ENCODE measurements at regions not wholly inside any gene's neighbourhood (a gene's known extent, or its start where the extent isn't known, plus 50 kb on each side); places are given as distances from the start of the nearest gene placed in this dataset.
"Not testable (repeated sequence)": the region's sequence is repeated elsewhere in the genome, so short reads cannot be mapped to it uniquely, and the experiment has no call there.

DNA sequence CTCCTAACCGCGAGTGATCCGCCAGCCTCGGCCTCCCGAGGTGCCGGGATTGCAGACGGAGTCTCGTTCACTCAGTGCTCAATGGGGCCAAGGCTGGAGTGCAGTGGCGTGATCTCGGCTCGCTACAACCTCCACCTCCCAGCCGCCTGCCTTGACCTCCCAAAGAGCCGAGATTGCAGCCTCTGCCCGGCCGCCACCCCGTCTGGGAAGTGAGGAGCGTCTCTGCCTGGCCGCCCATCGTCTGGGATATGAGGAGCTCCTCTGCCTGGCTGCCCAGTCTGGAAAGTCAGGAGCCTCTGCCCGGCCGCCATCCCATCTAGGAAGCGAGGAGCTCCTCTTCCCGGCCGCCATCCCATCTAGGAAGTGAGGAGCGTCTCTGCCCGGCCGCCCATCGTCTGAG lies 58.8 kb upstream of the ANKRD30BL start:
- not testable (repeated sequence) for H3K9me3 Mint-ChIP-seq (ENCODE audit: low read depth); H3K27ac Mint-ChIP-seq (ENCODE audit: unreplicated experiment); H3K4me1 Mint-ChIP-seq (ENCODE audit: low read depth); H3K36me3 Mint-ChIP-seq (ENCODE audit: low read depth); H3K27me3 Mint-ChIP-seq (ENCODE audit: low read depth); DNase-seq (ENCODE audit: low spot score); H3K4me3 Mint-ChIP-seq (ENCODE audit: unreplicated experiment)

DNA sequence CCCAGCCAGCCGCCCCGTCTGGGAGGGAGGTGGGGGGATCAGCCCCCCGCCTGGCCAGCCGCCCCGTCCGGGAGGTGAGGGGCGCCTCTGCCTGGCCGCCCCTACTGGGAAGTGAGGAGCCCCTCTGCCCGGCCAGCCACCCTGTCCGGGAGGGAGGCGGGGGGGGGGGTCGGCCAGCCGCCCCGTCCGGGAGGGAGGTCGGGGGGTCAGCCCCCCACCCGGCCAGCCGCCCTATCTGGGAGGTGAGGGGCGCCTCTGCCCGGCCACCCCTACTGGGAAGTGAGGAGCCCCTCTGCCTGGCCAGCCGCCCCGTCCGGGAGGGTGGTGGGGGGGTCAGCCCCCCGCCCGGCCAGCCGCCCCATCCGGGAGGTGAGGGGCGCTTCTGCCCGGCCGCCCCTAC lies 60.1 kb upstream of the ANKRD30BL start:
- H3K4me3 Mint-ChIP-seq (ENCODE audit: unreplicated experiment); H3K36me3 Mint-ChIP-seq (ENCODE audit: low read depth); H3K27me3 Mint-ChIP-seq (ENCODE audit: low read depth); H3K4me1 Mint-ChIP-seq (ENCODE audit: low read depth); H3K9me3 Mint-ChIP-seq (ENCODE audit: low read depth); H3K27ac Mint-ChIP-seq (ENCODE audit: unreplicated experiment); DNase-seq (ENCODE audit: low spot score): not testable (repeated sequence)

DNA sequence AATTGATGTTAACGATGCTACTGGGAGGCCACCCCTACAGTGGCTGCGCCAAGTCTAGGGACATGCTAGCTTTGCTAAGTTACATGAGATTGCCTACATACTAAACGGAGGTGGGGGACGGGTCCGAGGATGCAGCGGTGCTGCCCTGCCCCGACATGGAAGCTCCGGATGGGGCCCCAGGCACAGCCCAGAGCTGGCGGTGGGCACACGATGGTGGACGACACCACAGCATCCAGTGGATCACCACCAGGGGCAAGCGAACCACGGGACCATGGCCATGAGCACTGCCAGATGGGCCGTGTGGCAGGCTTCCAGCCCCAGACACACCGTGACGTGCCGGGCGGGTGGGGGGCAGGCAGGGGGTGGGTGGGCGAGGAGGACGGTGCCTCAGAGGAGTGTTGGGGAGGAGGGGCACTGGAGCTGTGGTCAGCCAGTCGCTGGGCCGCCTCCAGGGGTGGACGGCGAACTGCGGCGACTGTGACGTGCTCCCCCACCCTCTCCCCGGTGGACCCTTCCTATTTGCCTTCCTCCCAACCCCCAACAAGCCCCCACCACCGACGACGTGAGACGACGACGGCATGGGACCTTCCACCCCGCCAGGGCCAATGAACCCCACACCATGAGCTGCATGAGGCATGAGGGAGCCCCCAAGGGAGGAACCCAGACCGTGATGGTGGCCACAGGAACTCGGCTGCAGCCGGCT lies 90.6 kb upstream of the ANKRD30BL start:
- H3K9me3 Mint-ChIP-seq (ENCODE audit: low read depth), result peaks cover 31% of the 10 kb centered on the region
- DNase-seq (ENCODE audit: low spot score), result peak; percentile 87
- H3K27me3 Mint-ChIP-seq (ENCODE audit: low read depth), result no peaks in the 10 kb centered on the region
- TF ChIP-seq, protein P1, sequence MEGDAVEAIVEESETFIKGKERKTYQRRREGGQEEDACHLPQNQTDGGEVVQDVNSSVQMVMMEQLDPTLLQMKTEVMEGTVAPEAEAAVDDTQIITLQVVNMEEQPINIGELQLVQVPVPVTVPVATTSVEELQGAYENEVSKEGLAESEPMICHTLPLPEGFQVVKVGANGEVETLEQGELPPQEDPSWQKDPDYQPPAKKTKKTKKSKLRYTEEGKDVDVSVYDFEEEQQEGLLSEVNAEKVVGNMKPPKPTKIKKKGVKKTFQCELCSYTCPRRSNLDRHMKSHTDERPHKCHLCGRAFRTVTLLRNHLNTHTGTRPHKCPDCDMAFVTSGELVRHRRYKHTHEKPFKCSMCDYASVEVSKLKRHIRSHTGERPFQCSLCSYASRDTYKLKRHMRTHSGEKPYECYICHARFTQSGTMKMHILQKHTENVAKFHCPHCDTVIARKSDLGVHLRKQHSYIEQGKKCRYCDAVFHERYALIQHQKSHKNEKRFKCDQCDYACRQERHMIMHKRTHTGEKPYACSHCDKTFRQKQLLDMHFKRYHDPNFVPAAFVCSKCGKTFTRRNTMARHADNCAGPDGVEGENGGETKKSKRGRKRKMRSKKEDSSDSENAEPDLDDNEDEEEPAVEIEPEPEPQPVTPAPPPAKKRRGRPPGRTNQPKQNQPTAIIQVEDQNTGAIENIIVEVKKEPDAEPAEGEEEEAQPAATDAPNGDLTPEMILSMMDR (IDR thresholded peaks at IDR 0.05), result no peak
- H3K4me3 Mint-ChIP-seq (ENCODE audit: unreplicated experiment), result no peak overlapping the region
- no peaks in the 10 kb centered on the region for H3K4me1 Mint-ChIP-seq (ENCODE audit: low read depth)
- no peak overlapping the region for H3K27ac Mint-ChIP-seq (ENCODE audit: unreplicated experiment)
- H3K36me3 Mint-ChIP-seq (ENCODE audit: low read depth), result peaks cover 10% of the 10 kb centered on the region

DNA sequence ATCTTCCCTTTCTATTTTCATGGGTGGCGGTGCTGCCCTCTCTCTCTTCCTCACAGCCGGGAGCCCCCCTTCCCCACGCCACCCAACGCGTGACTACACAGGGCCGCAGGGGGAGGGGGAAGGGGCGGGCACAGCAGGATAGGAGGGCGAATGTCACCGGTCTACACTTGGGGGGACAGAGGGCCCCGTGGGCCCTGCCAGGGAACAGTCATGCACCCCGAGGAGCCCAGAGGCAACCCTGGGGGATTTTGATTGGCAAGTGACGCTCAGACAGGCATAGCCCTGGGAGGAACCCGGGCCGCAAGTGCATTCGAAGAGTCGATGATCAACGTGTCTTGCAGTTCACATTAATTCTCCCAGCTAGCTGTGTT lies 91.1 kb upstream of the ANKRD30BL start:
- Mint-ChIP-seq H3K9me3 (ENCODE audit: low read depth) (peaks cover 31% of the 10 kb centered on the region), H3K4me1 (ENCODE audit: low read depth) (no peaks in the 10 kb centered on the region), H3K27me3 (ENCODE audit: low read depth) (no peaks in the 10 kb centered on the region), H3K36me3 (ENCODE audit: low read depth) (peaks cover 10% of the 10 kb centered on the region), H3K4me3 (ENCODE audit: unreplicated experiment) (no peak overlapping the region), H3K27ac (ENCODE audit: unreplicated experiment) (no peak overlapping the region)
- no peak for DNase-seq (ENCODE audit: low spot score)
- TF ChIP-seq, protein P1 (IDR thresholded peaks at IDR 0.05), result no peak

DNA sequence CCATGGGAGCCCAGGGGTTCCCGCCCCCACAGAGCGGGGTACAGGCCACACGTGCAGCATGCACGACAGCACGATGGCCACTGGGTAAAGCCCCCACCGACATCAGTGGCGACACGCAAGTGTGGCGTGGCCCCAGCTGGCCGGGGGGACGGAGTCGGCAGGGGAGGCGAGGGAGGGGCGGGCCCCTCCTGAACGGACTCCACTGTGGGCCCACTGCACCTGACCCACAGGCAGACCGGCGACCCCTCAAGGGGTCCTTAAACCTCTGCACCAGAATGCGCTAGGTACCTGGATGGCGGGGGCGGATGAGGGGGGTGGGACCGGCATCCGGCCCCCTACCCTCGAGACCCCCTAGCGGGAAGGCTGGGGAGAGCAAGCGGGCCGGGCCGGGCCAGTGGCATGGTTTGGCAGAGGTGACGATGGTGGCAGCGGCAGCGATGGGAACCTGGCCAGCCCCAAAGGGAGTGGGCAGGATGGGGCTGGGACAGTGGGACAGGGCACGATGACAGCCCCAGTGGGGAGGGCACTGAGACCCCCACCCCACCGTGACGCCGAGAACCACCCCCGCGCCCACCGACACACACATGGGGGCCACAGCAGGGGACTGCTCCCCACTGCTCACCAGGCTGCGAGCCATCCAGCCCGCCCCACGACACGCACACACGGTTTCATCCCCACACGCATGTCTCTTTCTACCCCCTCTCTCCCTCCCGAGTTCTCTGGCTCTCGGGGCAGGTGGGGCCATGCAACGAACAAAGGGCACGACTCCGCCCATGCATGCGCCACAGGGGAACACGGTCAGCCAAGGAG lies 91.9 kb upstream of the ANKRD30BL start:
- Mint-ChIP-seq H3K27me3 (ENCODE audit: low read depth) (no peaks in the 10 kb centered on the region), H3K4me1 (ENCODE audit: low read depth) (no peaks in the 10 kb centered on the region), H3K9me3 (ENCODE audit: low read depth) (peaks cover 25% of the 10 kb centered on the region), H3K36me3 (ENCODE audit: low read depth) (peaks cover 5% of the 10 kb centered on the region), H3K27ac (ENCODE audit: unreplicated experiment) (no peak overlapping the region), H3K4me3 (ENCODE audit: unreplicated experiment) (no peak overlapping the region)
- DNase-seq (ENCODE audit: low spot score), result peak; percentile 88
- TF ChIP-seq, protein P1 (IDR thresholded peaks at IDR 0.05), result no peak

DNA sequence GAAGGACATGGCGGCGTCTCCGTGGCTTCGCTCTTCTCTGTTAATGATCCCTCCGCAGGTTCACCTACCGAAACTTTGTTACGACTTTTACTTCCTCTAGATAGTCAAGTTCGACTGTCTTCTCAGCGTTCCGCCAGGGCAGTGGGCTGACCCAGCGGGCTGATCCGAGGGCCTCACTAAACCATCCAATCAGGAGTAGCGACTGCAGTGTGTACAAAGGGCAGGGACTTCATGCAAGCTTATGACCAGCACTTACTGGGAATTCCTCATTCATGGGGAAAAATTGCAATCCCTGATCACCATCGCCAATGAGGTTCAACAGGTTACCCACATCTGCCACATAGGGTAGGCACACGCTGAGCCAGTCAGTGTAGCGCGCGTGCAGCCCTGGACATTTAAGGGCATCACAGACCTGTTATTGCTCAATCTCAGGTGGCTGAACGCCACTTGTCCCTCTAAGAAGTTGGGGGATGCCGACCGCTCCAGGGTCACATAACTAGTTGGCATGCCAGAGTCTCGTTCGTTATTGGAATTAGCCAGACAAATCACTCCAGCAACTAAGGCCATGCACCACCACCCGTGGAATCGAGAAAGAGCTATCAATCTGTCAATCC lies 92.7 kb upstream of the ANKRD30BL start:
- H3K4me1 Mint-ChIP-seq (ENCODE audit: low read depth); DNase-seq (ENCODE audit: low spot score); H3K36me3 Mint-ChIP-seq (ENCODE audit: low read depth); H3K27ac Mint-ChIP-seq (ENCODE audit: unreplicated experiment); H3K27me3 Mint-ChIP-seq (ENCODE audit: low read depth); H3K4me3 Mint-ChIP-seq (ENCODE audit: unreplicated experiment): not testable (repeated sequence)
- peaks cover 21% of the 10 kb centered on the region for H3K9me3 Mint-ChIP-seq (ENCODE audit: low read depth)

Data from chondrocyte (in vitro differentiated cells).